ENCODE measurements at regions not wholly inside any gene's neighbourhood (a gene's known extent, or its start where the extent isn't known, plus 50 kb on each side); places are given as distances from the start of the nearest gene placed in this dataset.

GRCh38 chr4:153976954-153977353 is 188.1 kb upstream of the SFRP2 start:
- TF ChIP-seq CTCF (IDR thresholded peaks at IDR 0.05): no peak
- no peak for TF ChIP-seq POLR2A (IDR thresholded peaks at IDR 0.05)
